ENCODE measurements at regions not wholly inside any gene's neighbourhood (a gene's known extent, or its start where the extent isn't known, plus 50 kb on each side); places are given as distances from the start of the nearest gene placed in this dataset.

DNA sequence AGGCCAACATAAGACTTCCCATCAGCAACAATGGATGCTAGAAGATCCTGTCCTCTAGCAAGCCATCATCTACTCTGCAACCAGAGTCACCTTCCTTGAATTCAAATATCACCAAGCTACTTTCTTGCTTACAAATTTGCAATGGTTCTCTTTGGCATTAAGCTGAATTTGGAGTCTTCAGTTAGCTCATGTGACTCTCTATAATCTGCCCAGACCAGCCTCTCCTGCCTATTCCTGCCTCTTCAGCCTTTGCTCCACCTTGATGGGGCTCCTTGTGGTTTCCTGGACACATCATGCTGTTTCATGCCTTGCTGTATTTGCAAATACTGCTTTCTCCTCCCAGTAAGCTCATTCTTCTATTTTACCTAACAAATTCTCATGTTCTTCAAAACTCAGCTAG is 82.3 kb downstream of the RASSF10 start:
- H3K27ac ChIP-seq = no peak overlapping the region
- TF ChIP-seq EP300 (IDR thresholded peaks at IDR 0.05) = no peak
- TF ChIP-seq POLR2AphosphoS5 (IDR thresholded peaks at IDR 0.05) = no peak
- H3K9me3 ChIP-seq = no peaks in the 10 kb centered on the region
- no peaks in the 10 kb centered on the region for H3K36me3 ChIP-seq
- no peak for DNase-seq (ENCODE audit: low spot score in 2 of 2)
- H3K4me3 ChIP-seq = no peak overlapping the region
- H3K4me1 ChIP-seq = peaks cover 4% of the 10 kb centered on the region
- H3K27me3 ChIP-seq = no peaks in the 10 kb centered on the region

DNA sequence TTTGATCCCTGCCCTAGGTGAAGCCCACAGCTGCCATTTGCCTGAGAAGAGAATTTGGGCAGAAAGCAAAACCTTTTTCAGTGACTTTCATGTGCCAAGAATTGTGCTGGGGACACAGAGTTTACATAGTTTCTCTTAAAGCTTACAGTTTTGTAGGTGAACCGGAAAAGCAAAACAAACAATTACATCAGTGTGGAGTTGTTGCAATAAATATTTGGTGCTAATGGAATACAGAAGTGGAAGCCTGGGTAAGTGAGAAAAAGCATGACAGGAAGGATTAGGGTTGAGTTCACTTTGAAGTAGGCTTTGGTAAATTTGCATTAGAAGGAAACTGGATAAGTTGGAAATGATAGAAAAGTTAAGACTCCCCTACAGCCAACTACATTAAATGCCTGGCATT is 82.7 kb downstream of the RASSF10 start:
- no peaks in the 10 kb centered on the region for H3K36me3 ChIP-seq
- TF ChIP-seq, protein P1, sequence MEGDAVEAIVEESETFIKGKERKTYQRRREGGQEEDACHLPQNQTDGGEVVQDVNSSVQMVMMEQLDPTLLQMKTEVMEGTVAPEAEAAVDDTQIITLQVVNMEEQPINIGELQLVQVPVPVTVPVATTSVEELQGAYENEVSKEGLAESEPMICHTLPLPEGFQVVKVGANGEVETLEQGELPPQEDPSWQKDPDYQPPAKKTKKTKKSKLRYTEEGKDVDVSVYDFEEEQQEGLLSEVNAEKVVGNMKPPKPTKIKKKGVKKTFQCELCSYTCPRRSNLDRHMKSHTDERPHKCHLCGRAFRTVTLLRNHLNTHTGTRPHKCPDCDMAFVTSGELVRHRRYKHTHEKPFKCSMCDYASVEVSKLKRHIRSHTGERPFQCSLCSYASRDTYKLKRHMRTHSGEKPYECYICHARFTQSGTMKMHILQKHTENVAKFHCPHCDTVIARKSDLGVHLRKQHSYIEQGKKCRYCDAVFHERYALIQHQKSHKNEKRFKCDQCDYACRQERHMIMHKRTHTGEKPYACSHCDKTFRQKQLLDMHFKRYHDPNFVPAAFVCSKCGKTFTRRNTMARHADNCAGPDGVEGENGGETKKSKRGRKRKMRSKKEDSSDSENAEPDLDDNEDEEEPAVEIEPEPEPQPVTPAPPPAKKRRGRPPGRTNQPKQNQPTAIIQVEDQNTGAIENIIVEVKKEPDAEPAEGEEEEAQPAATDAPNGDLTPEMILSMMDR (IDR thresholded peaks at IDR 0.05) = no peak
- no peak for TF ChIP-seq POLR2AphosphoS5 (IDR thresholded peaks at IDR 0.05)
- no peak overlapping the region for H3K27ac ChIP-seq
- H3K4me3 ChIP-seq = no peak overlapping the region
- no peaks in the 10 kb centered on the region for H3K9me3 ChIP-seq
- no peaks in the 10 kb centered on the region for H3K27me3 ChIP-seq
- no peak for DNase-seq (ENCODE audit: low spot score in 2 of 2)
- H3K4me1 ChIP-seq = peaks cover 4% of the 10 kb centered on the region
- WGBS = 50% methylated on average over 1 of the region's 1 CpG

DNA sequence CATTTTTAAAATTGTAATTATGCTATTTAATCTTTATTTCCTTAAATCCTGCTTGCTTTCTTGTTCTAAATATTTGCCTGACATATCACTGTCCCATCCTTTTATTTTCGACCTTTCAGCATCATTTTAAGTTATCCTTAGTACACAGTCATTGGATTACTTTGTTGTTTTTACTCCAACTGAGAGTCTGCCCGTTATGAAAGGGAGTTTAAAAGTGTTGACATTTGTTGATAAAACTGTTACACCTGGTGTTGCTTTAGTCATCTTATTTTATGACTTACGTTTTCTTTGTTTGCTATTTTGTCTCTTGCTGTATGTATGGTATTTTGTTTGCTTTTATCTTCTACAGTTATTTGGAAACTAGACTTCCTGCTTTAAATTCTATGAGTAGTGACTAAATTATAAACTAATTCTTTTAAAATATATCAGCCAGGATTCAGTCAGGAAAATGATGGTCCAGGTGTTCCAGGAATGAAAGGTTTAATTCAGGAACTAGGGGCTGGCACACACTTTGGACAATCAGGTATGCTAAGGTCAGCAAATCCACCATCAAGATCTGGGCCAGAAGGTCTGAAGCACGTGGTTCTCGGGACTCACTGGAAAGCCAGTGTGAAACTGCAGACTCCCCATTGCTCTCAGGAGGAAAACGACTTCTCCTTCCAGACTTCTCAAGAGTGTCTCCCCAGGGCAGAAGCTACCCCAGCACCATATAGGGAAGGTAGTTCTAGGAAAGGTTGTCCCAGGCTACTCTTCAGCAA is 86.0 kb downstream of the RASSF10 start:
- H3K4me1 ChIP-seq = peaks cover 7% of the 10 kb centered on the region
- 64% methylated on average over 6 of the region's 6 CpGs for whole genome bisulfite sequencing
- H3K27me3 ChIP-seq = no peaks in the 10 kb centered on the region
- no peaks in the 10 kb centered on the region for H3K36me3 ChIP-seq
- DNase-seq (ENCODE audit: low spot score in 2 of 2) = no peak
- H3K27ac ChIP-seq = no peak overlapping the region
- no peak overlapping the region for H3K4me3 ChIP-seq
- no peaks in the 10 kb centered on the region for H3K9me3 ChIP-seq
- TF ChIP-seq POLR2A (IDR thresholded peaks at IDR 0.05) (no peak), POLR2AphosphoS5 (IDR thresholded peaks at IDR 0.05) (no peak), EP300 (IDR thresholded peaks at IDR 0.05) (no peak)
- TF ChIP-seq, protein P1 (IDR thresholded peaks at IDR 0.05) = no peak

DNA sequence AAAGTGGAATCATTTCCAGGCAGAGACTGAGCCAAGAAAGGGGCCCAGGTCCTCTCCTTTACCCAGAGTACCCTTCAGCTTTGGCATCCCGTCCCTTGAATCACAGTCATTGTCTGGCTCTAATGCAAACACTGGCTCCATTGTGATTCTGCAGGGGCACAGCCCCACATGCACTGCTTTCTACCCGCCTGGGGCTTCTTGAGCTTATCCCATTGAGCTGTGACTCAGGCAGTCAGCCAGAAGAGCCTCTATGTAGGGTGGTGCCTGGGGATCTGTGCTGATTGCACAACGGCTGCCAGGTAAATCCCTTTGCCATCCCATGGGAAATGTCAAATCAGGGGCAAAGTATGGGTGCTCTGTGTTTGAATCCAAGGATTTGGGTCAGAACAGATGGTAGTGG is 88.9 kb downstream of the RASSF10 start:
- H3K4me1 ChIP-seq = peaks cover 3% of the 10 kb centered on the region
- H3K36me3 ChIP-seq = no peaks in the 10 kb centered on the region
- WGBS = 47% methylated on average over 3 of the region's 3 CpGs
- TF ChIP-seq POLR2A (IDR thresholded peaks at IDR 0.05) (no peak), POLR2AphosphoS5 (IDR thresholded peaks at IDR 0.05) (no peak)
- TF ChIP-seq, protein P1 (IDR thresholded peaks at IDR 0.05) = no peak
- H3K4me3 ChIP-seq = no peak overlapping the region
- DNase-seq (ENCODE audit: low spot score in 2 of 2) = no peak
- no peaks in the 10 kb centered on the region for H3K9me3 ChIP-seq
- H3K27ac ChIP-seq = no peak overlapping the region
- H3K27me3 ChIP-seq = no peaks in the 10 kb centered on the region

DNA sequence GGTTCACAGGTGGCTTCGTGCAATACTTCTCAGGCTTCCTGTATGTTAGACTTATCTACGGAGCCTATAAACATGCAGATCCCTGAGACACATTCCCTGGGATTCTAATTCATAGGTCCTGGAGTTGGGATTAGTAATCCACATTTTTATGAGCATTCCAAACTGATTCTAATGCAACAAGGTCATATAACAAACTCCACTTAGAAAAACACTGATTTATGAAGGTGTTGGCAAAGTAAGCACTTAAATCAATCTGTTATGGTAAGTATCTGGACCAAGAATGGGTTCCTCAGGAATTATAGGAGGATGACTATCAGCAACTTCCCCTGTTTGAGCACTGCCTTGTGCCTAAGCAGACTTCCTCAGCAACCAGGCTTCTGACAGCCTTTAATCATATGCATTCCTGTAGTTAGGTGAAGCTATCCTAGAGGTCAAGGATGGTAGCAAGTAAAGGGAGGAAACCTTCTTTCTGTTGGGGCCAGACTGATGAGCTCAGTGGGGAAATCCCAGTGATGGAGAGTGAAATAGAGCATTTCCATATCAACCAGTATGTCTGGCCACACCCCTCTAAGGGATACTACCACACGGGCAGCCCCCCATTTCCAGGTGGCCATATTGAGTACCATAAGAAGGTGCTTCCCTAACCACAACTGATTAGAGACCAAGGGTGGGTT is 89.6 kb downstream of the RASSF10 start:
- no peak for DNase-seq (ENCODE audit: low spot score in 2 of 2)
- H3K36me3 ChIP-seq = no peaks in the 10 kb centered on the region
- no peak for TF ChIP-seq POLR2A (IDR thresholded peaks at IDR 0.05)
- TF ChIP-seq, protein P1 (IDR thresholded peaks at IDR 0.05) = no peak
- no peaks in the 10 kb centered on the region for H3K27me3 ChIP-seq
- H3K4me3 ChIP-seq = no peak overlapping the region
- H3K9me3 ChIP-seq = no peaks in the 10 kb centered on the region
- H3K4me1 ChIP-seq = peaks cover 3% of the 10 kb centered on the region
- 68% methylated on average over 3 of the region's 3 CpGs for WGBS
- H3K27ac ChIP-seq = no peak overlapping the region
